GM21576 (cell line): ENCODE measurements at regions not wholly inside any gene's neighbourhood (a gene's known extent, or its start where the extent isn't known, plus 50 kb on each side); places are given as distances from the start of the nearest gene placed in this dataset.
"Not testable (repeated sequence)": the region's sequence is repeated elsewhere in the genome, so short reads cannot be mapped to it uniquely, and the experiment has no call there.

ENCODE experiments used
- ATAC-seq: cut with Tn5 transposase; IDR thresholded peaks from one replicate; pipeline ENCODE4 v1.9.1; 2021; ENCODE audit warnings: mild to moderate bottlenecking, moderate library complexity; ENCODE audit not compliant: unreplicated experiment

- no peak for ATAC-seq
Measured at GRCh38 chr7:106563466-106564150, 97.3 kb downstream of the CCDC71L start.

GRCh38 chr7:106562711-106563366 is 98.1 kb downstream of the CCDC71L start:
- ATAC-seq, result no peak

GRCh38 chr7:106561666-106562411 is 99.1 kb downstream of the CCDC71L start:
- no peak for ATAC-seq

- no peak for ATAC-seq
Measured at GRCh38 chr7:106561151-106561550, 99.8 kb downstream of the CCDC71L start.

GRCh38 chr7:106560482-106560881 is 100.5 kb downstream of the CCDC71L start:
- ATAC-seq, result no peak

- ATAC-seq, result not testable (repeated sequence)
Measured at GRCh38 chr7:106556244-106556643, 104.7 kb downstream of the CCDC71L start.

GRCh38 chr7:106554623-106555022 is 106.3 kb downstream of the CCDC71L start:
- not testable (repeated sequence) for ATAC-seq

GRCh38 chr7:106553446-106553836 is 107.5 kb downstream of the CCDC71L start:
- no peak for ATAC-seq

GRCh38 chr7:106552645-106553445 is 108.1 kb downstream of the CCDC71L start:
- peak; percentile 98 for ATAC-seq

GRCh38 chr7:106551936-106552335 is 109.0 kb downstream of the CCDC71L start:
- no peak for ATAC-seq

GRCh38 chr7:106548491-106548890 is 112.5 kb downstream of the CCDC71L start:
- ATAC-seq, result no peak

- ATAC-seq, result no peak
Measured at GRCh38 chr7:106545275-106545674, 115.7 kb downstream of the CCDC71L start.

- no peak for ATAC-seq
Measured at GRCh38 chr7:106543221-106543757, 117.7 kb downstream of the CCDC71L start.

- ATAC-seq, result peak; percentile 87
Measured at GRCh38 chr7:106542550-106543220, 118.3 kb downstream of the CCDC71L start.

- ATAC-seq, result no peak
Measured at GRCh38 chr7:106538638-106539037, 122.3 kb downstream of the CCDC71L start.

GRCh38 chr7:106537119-106537518 is 123.8 kb downstream of the CCDC71L start:
- no peak for ATAC-seq

GRCh38 chr7:106536079-106536478 is 124.9 kb downstream of the CCDC71L start:
- ATAC-seq, result no peak

- no peak for ATAC-seq
Measured at GRCh38 chr7:106535234-106535932, 125.6 kb downstream of the CCDC71L start.

GRCh38 chr7:106534271-106534846 is 126.6 kb downstream of the CCDC71L start:
- no peak for ATAC-seq
